Mesothelial cell of epicardium (in vitro differentiated cells): ENCODE measurements at regions not wholly inside any gene's neighbourhood (a gene's known extent, or its start where the extent isn't known, plus 50 kb on each side); places are given as distances from the start of the nearest gene placed in this dataset.
"Not testable (repeated sequence)": the region's sequence is repeated elsewhere in the genome, so short reads cannot be mapped to it uniquely, and the experiment has no call there.

Source experiments
- DNase-seq, 2 experiments: peaks; one replicate each; pipeline ENCODE4 v3.0.0; 2021; ENCODE audit warnings: low spot score in 2 of 2; ENCODE audit not compliant: unreplicated experiment in 2 of 2
- H3K27ac Mint-ChIP-seq: 2 replicates; pipeline ENCODE4 v1.8.0; 2021; ENCODE audit warnings: mixed read lengths
- H3K27me3 Mint-ChIP-seq: 2 replicates; pipeline ENCODE4 v1.8.0; 2021; ENCODE audit warnings: low read depth, mixed read lengths
- H3K36me3 Mint-ChIP-seq: 2 replicates; pipeline ENCODE4 v1.8.0; 2021; ENCODE audit warnings: mixed read lengths
- H3K4me1 Mint-ChIP-seq: 2 replicates; pipeline ENCODE4 v1.8.0; 2021; ENCODE audit warnings: mixed read lengths
- H3K4me3 Mint-ChIP-seq: 2 replicates; pipeline ENCODE4 v1.8.0; 2021; ENCODE audit warnings: mild to moderate bottlenecking, moderate library complexity, mixed read lengths
- H3K9me3 Mint-ChIP-seq: 2 replicates; pipeline ENCODE4 v1.8.0; 2021; ENCODE audit warnings: mixed read lengths
- TF ChIP-seq, protein P1 (sequence below): fragments of 200-600 bp; sonication (generic); IDR thresholded peaks from one replicate; pipeline ENCODE4 v1.5.0; 2021; ENCODE audit warnings: antibody characterized with exemption; ENCODE audit not compliant: unreplicated experiment

DNA sequence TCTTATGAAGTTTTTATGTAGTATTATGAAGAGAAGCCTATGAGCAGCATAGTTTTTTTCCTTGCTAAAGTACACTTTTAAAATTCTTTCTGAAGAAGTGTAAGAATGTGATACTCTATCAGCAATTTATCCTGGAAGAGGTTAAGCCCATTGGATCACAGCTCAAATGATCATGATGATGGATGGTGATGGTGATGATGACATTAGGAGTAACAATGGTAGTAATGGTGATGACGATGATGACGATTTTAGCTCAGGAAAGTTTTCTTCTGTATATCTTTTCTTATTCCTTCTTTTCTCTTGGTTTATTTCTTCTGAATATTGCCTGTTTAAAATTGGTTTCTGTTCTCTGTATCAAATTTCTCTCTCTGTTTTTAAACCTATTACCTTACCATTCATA, 262.9 kb upstream of the DUSP10 start:
- Mint-ChIP-seq H3K27ac (no peak overlapping the region), H3K9me3 (no peaks in the 10 kb centered on the region), H3K36me3 (no peaks in the 10 kb centered on the region), H3K4me1 (peaks cover 2% of the 10 kb centered on the region), H3K27me3 (no peaks in the 10 kb centered on the region), H3K4me3 (no peak overlapping the region)
- TF ChIP-seq, protein P1, sequence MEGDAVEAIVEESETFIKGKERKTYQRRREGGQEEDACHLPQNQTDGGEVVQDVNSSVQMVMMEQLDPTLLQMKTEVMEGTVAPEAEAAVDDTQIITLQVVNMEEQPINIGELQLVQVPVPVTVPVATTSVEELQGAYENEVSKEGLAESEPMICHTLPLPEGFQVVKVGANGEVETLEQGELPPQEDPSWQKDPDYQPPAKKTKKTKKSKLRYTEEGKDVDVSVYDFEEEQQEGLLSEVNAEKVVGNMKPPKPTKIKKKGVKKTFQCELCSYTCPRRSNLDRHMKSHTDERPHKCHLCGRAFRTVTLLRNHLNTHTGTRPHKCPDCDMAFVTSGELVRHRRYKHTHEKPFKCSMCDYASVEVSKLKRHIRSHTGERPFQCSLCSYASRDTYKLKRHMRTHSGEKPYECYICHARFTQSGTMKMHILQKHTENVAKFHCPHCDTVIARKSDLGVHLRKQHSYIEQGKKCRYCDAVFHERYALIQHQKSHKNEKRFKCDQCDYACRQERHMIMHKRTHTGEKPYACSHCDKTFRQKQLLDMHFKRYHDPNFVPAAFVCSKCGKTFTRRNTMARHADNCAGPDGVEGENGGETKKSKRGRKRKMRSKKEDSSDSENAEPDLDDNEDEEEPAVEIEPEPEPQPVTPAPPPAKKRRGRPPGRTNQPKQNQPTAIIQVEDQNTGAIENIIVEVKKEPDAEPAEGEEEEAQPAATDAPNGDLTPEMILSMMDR: no peak
- DNase-seq: no peak

DNA sequence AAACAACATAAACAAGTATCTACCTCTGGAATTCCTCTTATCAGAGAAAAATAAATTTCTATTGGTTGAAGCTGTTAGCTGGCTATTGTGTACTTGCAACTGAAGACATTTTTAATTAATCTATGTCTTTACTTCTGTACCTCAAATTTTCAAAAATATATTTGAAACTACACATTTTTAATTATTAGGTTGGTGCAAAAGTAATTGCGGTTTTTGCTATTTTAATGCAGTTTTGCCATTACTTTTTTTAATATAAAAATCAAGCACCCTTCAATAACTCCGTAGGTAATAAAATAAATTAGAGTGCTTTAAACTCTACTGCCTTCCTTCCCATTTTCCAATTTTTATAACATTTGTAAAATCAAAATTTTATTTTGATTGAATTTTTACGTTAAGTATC, 262.1 kb upstream of the DUSP10 start:
- TF ChIP-seq, protein P1: no peak
- Mint-ChIP-seq H3K9me3 (no peaks in the 10 kb centered on the region), H3K27me3 (no peaks in the 10 kb centered on the region), H3K4me1 (peaks cover 2% of the 10 kb centered on the region), H3K4me3 (no peak overlapping the region), H3K36me3 (no peaks in the 10 kb centered on the region), H3K27ac (no peak overlapping the region)
- no peak for DNase-seq

DNA sequence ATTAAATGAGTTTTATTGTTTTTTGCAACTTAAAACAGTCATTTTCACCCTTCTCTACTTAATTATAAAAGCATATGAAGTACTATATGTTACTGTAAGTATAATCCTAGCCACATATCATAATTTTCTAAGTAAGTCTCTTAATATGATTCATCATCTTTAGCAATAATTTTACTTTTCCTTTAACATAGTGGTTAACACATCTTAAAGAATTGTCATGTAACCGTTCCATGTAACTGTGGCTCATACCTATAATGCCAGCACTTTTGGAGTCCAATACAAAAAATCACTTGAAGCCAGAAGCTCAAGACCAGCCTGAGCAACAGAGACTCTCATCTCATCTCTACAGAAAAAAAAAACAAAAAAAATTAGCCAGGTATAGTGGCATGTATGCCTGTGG, 260.6 kb upstream of the DUSP10 start:
- Mint-ChIP-seq H3K36me3 (no peaks in the 10 kb centered on the region), H3K27ac (no peak overlapping the region), H3K4me1 (peaks cover 3% of the 10 kb centered on the region), H3K4me3 (no peak overlapping the region), H3K27me3 (no peaks in the 10 kb centered on the region), H3K9me3 (no peaks in the 10 kb centered on the region)
- no peak for DNase-seq
- TF ChIP-seq, protein P1: no peak

DNA sequence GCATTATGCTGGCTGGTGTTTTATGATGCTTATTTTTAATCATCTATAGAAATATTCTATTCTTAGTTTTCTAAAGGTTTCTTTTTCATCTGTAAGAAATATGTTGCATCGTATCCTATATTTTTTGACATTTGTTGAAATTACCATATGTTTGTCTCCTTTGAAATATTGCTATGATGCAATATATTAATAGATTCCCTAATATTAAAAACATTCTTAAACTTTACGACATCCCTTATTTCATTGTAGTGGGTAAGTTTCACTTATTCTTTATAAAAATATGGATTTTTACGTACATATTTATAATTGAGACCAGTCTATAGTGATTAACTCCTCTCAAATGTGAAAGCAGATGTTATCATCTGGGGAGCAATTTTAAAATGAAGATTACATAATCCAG, 258.2 kb upstream of the DUSP10 start:
- H3K4me1 Mint-ChIP-seq: peaks cover 3% of the 10 kb centered on the region
- no peak for DNase-seq
- H3K4me3 Mint-ChIP-seq: no peak overlapping the region
- no peak overlapping the region for H3K27ac Mint-ChIP-seq
- H3K36me3 Mint-ChIP-seq: no peaks in the 10 kb centered on the region
- no peaks in the 10 kb centered on the region for H3K9me3 Mint-ChIP-seq
- H3K27me3 Mint-ChIP-seq: no peaks in the 10 kb centered on the region
- TF ChIP-seq, protein P1: no peak

DNA sequence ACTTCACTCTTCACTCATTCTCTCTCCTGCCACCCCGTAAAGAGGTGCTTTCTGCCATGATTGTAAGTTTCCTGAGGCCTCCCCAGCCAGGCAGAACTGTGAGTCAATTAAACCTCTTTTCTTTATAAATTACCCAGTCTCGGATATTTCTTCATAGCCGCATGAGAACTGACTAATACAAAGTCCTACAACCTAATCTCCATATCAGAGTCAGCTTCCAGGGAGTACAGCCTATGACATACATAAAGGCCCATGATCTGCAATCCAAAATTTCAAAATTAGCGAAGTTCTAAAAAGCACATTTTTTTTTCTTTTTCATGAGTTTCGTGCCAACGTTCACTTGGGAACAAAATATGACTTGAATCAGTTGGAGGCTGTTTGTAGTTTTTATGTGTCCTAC, 256.9 kb upstream of the DUSP10 start:
- H3K27ac Mint-ChIP-seq: no peak overlapping the region
- H3K36me3 Mint-ChIP-seq: no peaks in the 10 kb centered on the region
- no peaks in the 10 kb centered on the region for H3K9me3 Mint-ChIP-seq
- DNase-seq: no peak
- H3K27me3 Mint-ChIP-seq: no peaks in the 10 kb centered on the region
- TF ChIP-seq, protein P1: no peak
- peaks cover 3% of the 10 kb centered on the region for H3K4me1 Mint-ChIP-seq
- H3K4me3 Mint-ChIP-seq: no peak overlapping the region

DNA sequence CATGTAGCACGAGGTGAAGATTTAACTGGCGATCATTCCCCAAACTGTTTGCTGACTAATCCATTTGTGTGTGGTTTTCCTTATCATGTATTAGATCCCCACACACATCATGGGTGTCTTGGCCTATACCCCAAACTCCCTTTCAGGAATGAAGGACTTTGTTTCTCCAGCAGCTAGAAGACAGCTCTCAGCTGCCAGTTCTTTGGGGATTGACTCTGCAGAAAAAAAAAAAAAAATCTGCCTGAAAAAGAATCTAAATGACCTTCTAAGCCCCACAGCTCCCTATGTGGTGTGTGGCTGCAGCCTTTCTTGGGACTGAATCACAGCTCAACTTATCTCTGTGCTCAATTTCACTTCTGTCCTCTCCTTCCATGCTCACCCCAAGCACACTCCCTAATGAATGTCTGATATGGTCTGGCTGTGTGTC, 256.3 kb upstream of the DUSP10 start:
- Mint-ChIP-seq H3K27me3 (no peaks in the 10 kb centered on the region), H3K4me3 (no peak overlapping the region), H3K36me3 (no peaks in the 10 kb centered on the region), H3K4me1 (peaks cover 3% of the 10 kb centered on the region), H3K9me3 (no peaks in the 10 kb centered on the region), H3K27ac (no peak overlapping the region)
- DNase-seq: no peak
- TF ChIP-seq, protein P1: no peak

DNA sequence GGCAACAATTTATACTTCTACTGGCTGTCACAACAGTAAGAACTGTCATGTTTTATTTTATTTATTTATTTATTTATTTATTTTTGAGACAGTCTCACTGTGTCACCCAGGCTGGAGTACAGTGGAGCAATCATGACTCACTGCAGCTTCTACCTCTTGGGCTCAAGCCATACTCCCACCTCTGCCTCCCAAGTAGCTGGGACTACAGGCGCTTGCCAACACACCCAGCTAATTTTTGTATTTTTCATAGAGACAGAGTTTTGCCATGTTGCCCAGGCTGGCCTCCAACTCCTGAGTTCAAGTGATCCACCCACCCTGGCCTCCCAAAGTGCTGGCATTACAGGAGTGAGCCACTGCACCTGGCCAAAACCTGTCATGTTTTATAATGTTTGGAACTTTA, 255.1 kb upstream of the DUSP10 start:
- DNase-seq, H3K4me3 Mint-ChIP-seq, H3K4me1 Mint-ChIP-seq, H3K36me3 Mint-ChIP-seq, H3K27me3 Mint-ChIP-seq, H3K27ac Mint-ChIP-seq, H3K9me3 Mint-ChIP-seq: not testable (repeated sequence)
